ENCODE measurements at regions not wholly inside any gene's neighbourhood (a gene's known extent, or its start where the extent isn't known, plus 50 kb on each side); places are given as distances from the start of the nearest gene placed in this dataset.

- H3K4me1 ChIP-seq (ENCODE audit: insufficient read depth) = no peaks in the 10 kb centered on the region
- in situ Hi-C loops (cut with MboI) = no loop called here
- H3K36me3 ChIP-seq (ENCODE audit: low read depth) = no peaks in the 10 kb centered on the region
- H3K4me2 ChIP-seq (ENCODE audit: unreplicated experiment) = no peak overlapping the region
- no peaks in the 10 kb centered on the region for H3K27me3 ChIP-seq (replicated peaks; ENCODE audit: insufficient read depth)
- H3K4me3 ChIP-seq = no peak overlapping the region
- no peak for TF ChIP-seq EZH2 (IDR thresholded peaks at IDR 0.05; ENCODE audit: insufficient read depth, poor library complexity, severe bottlenecking)
- no peak for TF ChIP-seq EZH2phosphoT487 (IDR thresholded peaks at IDR 0.05; ENCODE audit: insufficient read depth, low read depth)
- no peak overlapping the region for H3K27ac ChIP-seq
- no peak for DNase-seq
- no peak overlapping the region for H3K9ac ChIP-seq
- no peak overlapping the region for H2AFZ ChIP-seq
- 32 to 39% methylated on average over 2 of the region's 2 CpGs for WGBS, 2 experiments (ENCODE audit: low coverage in 1 of 2, low lambda C conversion rate in 2 of 2, missing lambda C conversion rate in 2 of 2)
- no peaks in the 10 kb centered on the region for H3K9me2 ChIP-seq (ENCODE audit: insufficient read depth)
- H3F3A ChIP-seq (ENCODE audit: insufficient read depth) = no peaks in the 10 kb centered on the region
- H3K9me3 ChIP-seq (ENCODE audit: low read depth) = no peaks in the 10 kb centered on the region
- no peaks in the 10 kb centered on the region for H4K20me1 ChIP-seq (ENCODE audit: insufficient read depth)
- H3K79me2 ChIP-seq (ENCODE audit: insufficient read depth) = no peaks in the 10 kb centered on the region
Observed at GRCh38 chr4:115844180-115844579, 730.8 kb upstream of the NDST4 start.

GRCh38 chr4:115841871-115842270 is 728.5 kb upstream of the NDST4 start:
- no peak overlapping the region for H2AFZ ChIP-seq
- in situ Hi-C loops (cut with MboI) = no loop called here
- no peak overlapping the region for H3K4me2 ChIP-seq (ENCODE audit: unreplicated experiment)
- no peaks in the 10 kb centered on the region for H3K79me2 ChIP-seq (ENCODE audit: insufficient read depth)
- H3K27ac ChIP-seq = no peak overlapping the region
- DNase-seq = no peak
- TF ChIP-seq EZH2 (IDR thresholded peaks at IDR 0.05; ENCODE audit: insufficient read depth, poor library complexity, severe bottlenecking) (no peak), EZH2phosphoT487 (IDR thresholded peaks at IDR 0.05; ENCODE audit: insufficient read depth, low read depth) (no peak)
- H3K4me3 ChIP-seq = no peak overlapping the region
- no peaks in the 10 kb centered on the region for H4K20me1 ChIP-seq (ENCODE audit: insufficient read depth)
- H3F3A ChIP-seq (ENCODE audit: insufficient read depth) = no peaks in the 10 kb centered on the region
- no peaks in the 10 kb centered on the region for H3K9me2 ChIP-seq (ENCODE audit: insufficient read depth)
- no peaks in the 10 kb centered on the region for H3K27me3 ChIP-seq (replicated peaks; ENCODE audit: insufficient read depth)
- no peaks in the 10 kb centered on the region for H3K9me3 ChIP-seq (ENCODE audit: low read depth)
- no peaks in the 10 kb centered on the region for H3K4me1 ChIP-seq (ENCODE audit: insufficient read depth)
- H3K36me3 ChIP-seq (ENCODE audit: low read depth) = no peaks in the 10 kb centered on the region
- H3K9ac ChIP-seq = no peak overlapping the region

GRCh38 chr4:115834441-115834840 is 721.0 kb upstream of the NDST4 start:
- no peaks in the 10 kb centered on the region for H3K27me3 ChIP-seq (replicated peaks; ENCODE audit: insufficient read depth)
- in situ Hi-C loops (cut with MboI) = no loop called here
- H3K4me1 ChIP-seq (ENCODE audit: insufficient read depth) = no peaks in the 10 kb centered on the region
- no peaks in the 10 kb centered on the region for H4K20me1 ChIP-seq (ENCODE audit: insufficient read depth)
- no peaks in the 10 kb centered on the region for H3K9me2 ChIP-seq (ENCODE audit: insufficient read depth)
- TF ChIP-seq EZH2 (IDR thresholded peaks at IDR 0.05; ENCODE audit: insufficient read depth, poor library complexity, severe bottlenecking) (no peak), EZH2phosphoT487 (IDR thresholded peaks at IDR 0.05; ENCODE audit: insufficient read depth, low read depth) (no peak)
- H3F3A ChIP-seq (ENCODE audit: insufficient read depth) = no peaks in the 10 kb centered on the region
- no peak overlapping the region for H3K4me2 ChIP-seq (ENCODE audit: unreplicated experiment)
- WGBS, 2 experiments (ENCODE audit: low coverage in 1 of 2, low lambda C conversion rate in 2 of 2, missing lambda C conversion rate in 2 of 2) = 27 to 40% methylated on average over 3 of the region's 3 CpGs
- no peaks in the 10 kb centered on the region for H3K36me3 ChIP-seq (ENCODE audit: low read depth)
- DNase-seq = no peak
- no peaks in the 10 kb centered on the region for H3K79me2 ChIP-seq (ENCODE audit: insufficient read depth)
- H3K4me3 ChIP-seq = no peak overlapping the region
- no peaks in the 10 kb centered on the region for H3K9me3 ChIP-seq (ENCODE audit: low read depth)
- no peak overlapping the region for H2AFZ ChIP-seq
- H3K9ac ChIP-seq = no peak overlapping the region
- no peak overlapping the region for H3K27ac ChIP-seq

- no peak overlapping the region for H3K27ac ChIP-seq
- no peak overlapping the region for H2AFZ ChIP-seq
- H3K27me3 ChIP-seq (replicated peaks; ENCODE audit: insufficient read depth) = no peaks in the 10 kb centered on the region
- H3K9ac ChIP-seq = no peak overlapping the region
- no peaks in the 10 kb centered on the region for H3K36me3 ChIP-seq (ENCODE audit: low read depth)
- in situ Hi-C loops (cut with MboI) = no loop called here
- no peak for DNase-seq
- no peaks in the 10 kb centered on the region for H3K4me1 ChIP-seq (ENCODE audit: insufficient read depth)
- H4K20me1 ChIP-seq (ENCODE audit: insufficient read depth) = no peaks in the 10 kb centered on the region
- TF ChIP-seq EZH2 (IDR thresholded peaks at IDR 0.05; ENCODE audit: insufficient read depth, poor library complexity, severe bottlenecking) = no peak
- TF ChIP-seq EZH2phosphoT487 (IDR thresholded peaks at IDR 0.05; ENCODE audit: insufficient read depth, low read depth) = no peak
- no peak overlapping the region for H3K4me3 ChIP-seq
- peaks cover 2% of the 10 kb centered on the region for H3K9me3 ChIP-seq (ENCODE audit: low read depth)
- no peaks in the 10 kb centered on the region for H3K79me2 ChIP-seq (ENCODE audit: insufficient read depth)
- no peaks in the 10 kb centered on the region for H3K9me2 ChIP-seq (ENCODE audit: insufficient read depth)
- no peak overlapping the region for H3K4me2 ChIP-seq (ENCODE audit: unreplicated experiment)
- no peaks in the 10 kb centered on the region for H3F3A ChIP-seq (ENCODE audit: insufficient read depth)
- 43 to 54% methylated on average over 1 of the region's 1 CpG for WGBS, 2 experiments (ENCODE audit: low coverage in 1 of 2, low lambda C conversion rate in 2 of 2, missing lambda C conversion rate in 2 of 2)
Observed at GRCh38 chr4:115824630-115825029, 711.2 kb upstream of the NDST4 start.

- no peak overlapping the region for H2AFZ ChIP-seq
- in situ Hi-C loops (cut with MboI) = no loop called here
- H3K9me2 ChIP-seq (ENCODE audit: insufficient read depth) = no peaks in the 10 kb centered on the region
Observed at GRCh38 chr4:115803825-115804224, 690.4 kb upstream of the NDST4 start.

More at GRCh38 chr4:115803825-115804224, 690.4 kb upstream of the NDST4 start:
- TF ChIP-seq EZH2phosphoT487 (IDR thresholded peaks at IDR 0.05; ENCODE audit: insufficient read depth, low read depth) (no peak), EZH2 (IDR thresholded peaks at IDR 0.05; ENCODE audit: insufficient read depth, poor library complexity, severe bottlenecking) (no peak)
- H3K36me3 ChIP-seq (ENCODE audit: low read depth) = no peaks in the 10 kb centered on the region
- no peak overlapping the region for H3K4me2 ChIP-seq (ENCODE audit: unreplicated experiment)
- H3F3A ChIP-seq (ENCODE audit: insufficient read depth) = no peaks in the 10 kb centered on the region
- H3K9ac ChIP-seq = no peak overlapping the region
- no peak for DNase-seq
- H3K4me3 ChIP-seq = no peak overlapping the region
- no peaks in the 10 kb centered on the region for H4K20me1 ChIP-seq (ENCODE audit: insufficient read depth)
- H3K4me1 ChIP-seq (ENCODE audit: insufficient read depth) = no peaks in the 10 kb centered on the region
- no peak overlapping the region for H3K27ac ChIP-seq
- H3K9me3 ChIP-seq (ENCODE audit: low read depth) = no peaks in the 10 kb centered on the region
- no peaks in the 10 kb centered on the region for H3K79me2 ChIP-seq (ENCODE audit: insufficient read depth)
- H3K27me3 ChIP-seq (replicated peaks; ENCODE audit: insufficient read depth) = no peaks in the 10 kb centered on the region

All from GM23248 (cell line).